ENCODE measurements at regions not wholly inside any gene's neighbourhood (a gene's known extent, or its start where the extent isn't known, plus 50 kb on each side); places are given as distances from the start of the nearest gene placed in this dataset.

GRCh38 chr17:45718791-45719190 lies 65.3 kb upstream of the CRHR1 start:
- H3K27me3 ChIP-seq (ENCODE audit: control insufficient read depth in 3 of 3, insufficient read depth in 3 of 3, low read length in 3 of 3): peaks cover 0 to 15% (median 7%) of the 10 kb centered on the region in 3 donors

GRCh38 chr17:45719335-45720071 lies 64.6 kb upstream of the CRHR1 start:
- no peaks in the 10 kb centered on the region for H3K4me1 ChIP-seq (ENCODE audit: control insufficient read depth in 3 of 3, insufficient read depth in 2 of 3, low read depth in 1 of 3, low read length in 2 of 3)
- no peaks in the 10 kb centered on the region for H3K36me3 ChIP-seq (ENCODE audit: control insufficient read depth in 3 of 3, insufficient read depth in 2 of 3, low read depth in 1 of 3, low read length in 3 of 3)
- FAIRE-seq (no peak), DNase-seq (peak in 1 of 2 donors; percentile 10)
- WGBS, 3 donors: 42 to 59% (median 46%) methylated on average over 3 of the region's 3 CpGs
- peaks cover 0 to 6% of the 10 kb centered on the region in 2 donors for H3K9me3 ChIP-seq (ENCODE audit: control insufficient read depth in 2 of 2, insufficient read depth in 1 of 2, low read depth in 1 of 2, low read length in 1 of 2)
- no peak overlapping the region for H3K4me3 ChIP-seq (ENCODE audit: low read depth in 1 of 3, low read length in 3 of 3)
- H3K27ac ChIP-seq (ENCODE audit: low read depth in 1 of 3, low read length in 2 of 3): no peak overlapping the region
- peaks cover 0 to 15% (median 10%) of the 10 kb centered on the region in 3 donors for H3K27me3 ChIP-seq (ENCODE audit: control insufficient read depth in 3 of 3, insufficient read depth in 3 of 3, low read length in 3 of 3)

More at GRCh38 chr17:45718791-45719190, 65.3 kb upstream of the CRHR1 start:
- Histone ChIP-seq H3K27ac (ENCODE audit: low read depth in 1 of 3, low read length in 2 of 3) (no peak overlapping the region), H3K9me3 (ENCODE audit: control insufficient read depth in 2 of 2, insufficient read depth in 1 of 2, low read depth in 1 of 2, low read length in 1 of 2) (peaks cover 0 to 3% of the 10 kb centered on the region in 2 donors), H3K36me3 (ENCODE audit: control insufficient read depth in 3 of 3, insufficient read depth in 2 of 3, low read depth in 1 of 3, low read length in 3 of 3) (no peaks in the 10 kb centered on the region), H3K4me3 (ENCODE audit: low read depth in 1 of 3, low read length in 3 of 3) (no peak overlapping the region), H3K4me1 (ENCODE audit: control insufficient read depth in 3 of 3, insufficient read depth in 2 of 3, low read depth in 1 of 3, low read length in 2 of 3) (no peaks in the 10 kb centered on the region)
- WGBS, 3 donors: 28 to 68% (median 46%) methylated on average over 5 of the region's 5 CpGs
- DNase-seq (no peak), FAIRE-seq (no peak)

- peaks cover 0 to 4% of the 10 kb centered on the region in 2 donors for H3K9me3 ChIP-seq (ENCODE audit: control insufficient read depth in 2 of 2, insufficient read depth in 1 of 2, low read depth in 1 of 2, low read length in 1 of 2)
- no peak overlapping the region for H3K27ac ChIP-seq (ENCODE audit: low read depth in 1 of 3, low read length in 2 of 3)
- FAIRE-seq: no peak
- no peaks in the 10 kb centered on the region for H3K36me3 ChIP-seq (ENCODE audit: control insufficient read depth in 3 of 3, insufficient read depth in 2 of 3, low read depth in 1 of 3, low read length in 3 of 3)
- H3K4me3 ChIP-seq (ENCODE audit: low read depth in 1 of 3, low read length in 3 of 3): no peak overlapping the region
- peaks cover 0 to 15% (median 11%) of the 10 kb centered on the region in 3 donors for H3K27me3 ChIP-seq (ENCODE audit: control insufficient read depth in 3 of 3, insufficient read depth in 3 of 3, low read length in 3 of 3)
- no peaks in the 10 kb centered on the region for H3K4me1 ChIP-seq (ENCODE audit: control insufficient read depth in 3 of 3, insufficient read depth in 2 of 3, low read depth in 1 of 3, low read length in 2 of 3)
- no peak for DNase-seq
- 73 to 77% (median 74%) methylated on average over 11 of the region's 11 CpGs for WGBS, 3 donors
These were observed 63.7 kb upstream of the CRHR1 start for GRCh38 chr17:45720386-45720785.

GRCh38 chr17:45722161-45722560 lies 62.0 kb upstream of the CRHR1 start:
- no peaks in the 10 kb centered on the region for H3K4me1 ChIP-seq (ENCODE audit: control insufficient read depth in 3 of 3, insufficient read depth in 2 of 3, low read depth in 1 of 3, low read length in 2 of 3)
- DNase-seq (no peak), FAIRE-seq (no peak)
- no peak overlapping the region for H3K4me3 ChIP-seq (ENCODE audit: low read depth in 1 of 3, low read length in 3 of 3)
- H3K9me3 ChIP-seq (ENCODE audit: control insufficient read depth in 2 of 2, insufficient read depth in 1 of 2, low read depth in 1 of 2, low read length in 1 of 2): peaks cover 0 to 4% of the 10 kb centered on the region in 2 donors
- no peaks in the 10 kb centered on the region for H3K36me3 ChIP-seq (ENCODE audit: control insufficient read depth in 3 of 3, insufficient read depth in 2 of 3, low read depth in 1 of 3, low read length in 3 of 3)
- 22 to 30% (median 23%) methylated on average over 7 of the region's 7 CpGs for WGBS, 3 donors
- H3K27ac ChIP-seq (ENCODE audit: low read depth in 1 of 3, low read length in 2 of 3): no peak overlapping the region
- peaks cover 0 to 14% (median 14%) of the 10 kb centered on the region in 3 donors for H3K27me3 ChIP-seq (ENCODE audit: control insufficient read depth in 3 of 3, insufficient read depth in 3 of 3, low read length in 3 of 3)

GRCh38 chr17:45729294-45729907 lies 54.7 kb upstream of the CRHR1 start:
- FAIRE-seq (no peak), DNase-seq (no peak)
- Histone ChIP-seq H3K4me3 (ENCODE audit: low read depth in 1 of 3, low read length in 3 of 3) (no peak overlapping the region), H3K27ac (ENCODE audit: low read depth in 1 of 3, low read length in 2 of 3) (no peak overlapping the region), H3K27me3 (ENCODE audit: control insufficient read depth in 3 of 3, insufficient read depth in 3 of 3, low read length in 3 of 3) (peaks cover 0 to 12% (median 9%) of the 10 kb centered on the region in 3 donors), H3K4me1 (ENCODE audit: control insufficient read depth in 3 of 3, insufficient read depth in 2 of 3, low read depth in 1 of 3, low read length in 2 of 3) (no peaks in the 10 kb centered on the region), H3K9me3 (ENCODE audit: control insufficient read depth in 2 of 2, insufficient read depth in 1 of 2, low read depth in 1 of 2, low read length in 1 of 2) (peaks cover 2 to 22% of the 10 kb centered on the region in 2 donors), H3K36me3 (ENCODE audit: control insufficient read depth in 3 of 3, insufficient read depth in 2 of 3, low read depth in 1 of 3, low read length in 3 of 3) (no peaks in the 10 kb centered on the region)
- WGBS, 3 donors: 55 to 59% (median 59%) methylated on average over 5 of the region's 5 CpGs

GRCh38 chr17:45730192-45730591 lies 53.9 kb upstream of the CRHR1 start:
- FAIRE-seq (no peak), DNase-seq (no peak)
- Histone ChIP-seq H3K27ac (ENCODE audit: low read depth in 1 of 3, low read length in 2 of 3) (no peak overlapping the region), H3K9me3 (ENCODE audit: control insufficient read depth in 2 of 2, insufficient read depth in 1 of 2, low read depth in 1 of 2, low read length in 1 of 2) (peaks cover 2 to 22% of the 10 kb centered on the region in 2 donors), H3K27me3 (ENCODE audit: control insufficient read depth in 3 of 3, insufficient read depth in 3 of 3, low read length in 3 of 3) (peaks cover 0 to 13% (median 11%) of the 10 kb centered on the region in 3 donors), H3K4me3 (ENCODE audit: low read depth in 1 of 3, low read length in 3 of 3) (no peak overlapping the region), H3K4me1 (ENCODE audit: control insufficient read depth in 3 of 3, insufficient read depth in 2 of 3, low read depth in 1 of 3, low read length in 2 of 3) (no peaks in the 10 kb centered on the region), H3K36me3 (ENCODE audit: control insufficient read depth in 3 of 3, insufficient read depth in 2 of 3, low read depth in 1 of 3, low read length in 3 of 3) (no peaks in the 10 kb centered on the region)
- 89 to 93% (median 93%) methylated on average over 2 of the region's 2 CpGs for WGBS, 3 donors

GRCh38 chr17:45731459-45731858 lies 52.7 kb upstream of the CRHR1 start:
- no peak for DNase-seq
- FAIRE-seq: no peak
- no peak overlapping the region for H3K4me3 ChIP-seq (ENCODE audit: low read depth in 1 of 3, low read length in 3 of 3)
- H3K4me1 ChIP-seq (ENCODE audit: control insufficient read depth in 3 of 3, insufficient read depth in 2 of 3, low read depth in 1 of 3, low read length in 2 of 3): no peaks in the 10 kb centered on the region
- peaks cover 0 to 7% (median 4%) of the 10 kb centered on the region in 3 donors for H3K27me3 ChIP-seq (ENCODE audit: control insufficient read depth in 3 of 3, insufficient read depth in 3 of 3, low read length in 3 of 3)
- peaks cover 2 to 22% of the 10 kb centered on the region in 2 donors for H3K9me3 ChIP-seq (ENCODE audit: control insufficient read depth in 2 of 2, insufficient read depth in 1 of 2, low read depth in 1 of 2, low read length in 1 of 2)
- H3K27ac ChIP-seq (ENCODE audit: low read depth in 1 of 3, low read length in 2 of 3): no peak overlapping the region
- H3K36me3 ChIP-seq (ENCODE audit: control insufficient read depth in 3 of 3, insufficient read depth in 2 of 3, low read depth in 1 of 3, low read length in 3 of 3): no peaks in the 10 kb centered on the region
- WGBS, 3 donors: 82 to 85% (median 83%) methylated on average over 1 of the region's 1 CpG

- H3K27me3 ChIP-seq (ENCODE audit: control insufficient read depth in 3 of 3, insufficient read depth in 3 of 3, low read length in 3 of 3): peaks cover 0 to 4% (median 4%) of the 10 kb centered on the region in 3 donors
- peaks cover 2 to 22% of the 10 kb centered on the region in 2 donors for H3K9me3 ChIP-seq (ENCODE audit: control insufficient read depth in 2 of 2, insufficient read depth in 1 of 2, low read depth in 1 of 2, low read length in 1 of 2)
- H3K4me3 ChIP-seq (ENCODE audit: low read depth in 1 of 3, low read length in 3 of 3): no peak overlapping the region
- FAIRE-seq: no peak
- no peaks in the 10 kb centered on the region for H3K4me1 ChIP-seq (ENCODE audit: control insufficient read depth in 3 of 3, insufficient read depth in 2 of 3, low read depth in 1 of 3, low read length in 2 of 3)
- no peak overlapping the region for H3K27ac ChIP-seq (ENCODE audit: low read depth in 1 of 3, low read length in 2 of 3)
- DNase-seq: no peak
- 56 to 70% (median 61%) methylated on average over 6 of the region's 6 CpGs for WGBS, 3 donors
- no peaks in the 10 kb centered on the region for H3K36me3 ChIP-seq (ENCODE audit: control insufficient read depth in 3 of 3, insufficient read depth in 2 of 3, low read depth in 1 of 3, low read length in 3 of 3)
These were observed 51.1 kb upstream of the CRHR1 start for GRCh38 chr17:45732926-45733505.

Measured in small intestine (tissue), 7 donors.